K562 (cell line): ENCODE measurements at regions not wholly inside any gene's neighbourhood (a gene's known extent, or its start where the extent isn't known, plus 50 kb on each side); places are given as distances from the start of the nearest gene placed in this dataset.

Source experiments
- CHAMP1 ChIP-seq: fragments of 450-650 bp; IDR thresholded peaks from 2 replicates; pipeline ENCODE4 v1.6.1; 2016; ENCODE audit warnings: mild to moderate bottlenecking
- POU5F1 ChIP-seq: fragments of 150-350 bp; IDR thresholded peaks from 2 replicates; pipeline ENCODE4 v1.6.1; 2014; ENCODE audit warnings: borderline replicate concordance, low read length, low read depth, mild to moderate bottlenecking; ENCODE audit not compliant: partially characterized antibody
- REST ChIP-seq, 2 experiments: fragments of 450-650 bp; formaldehyde crosslinking in 1 of 2; IDR thresholded peaks; 2 replicates each; pipeline versions ENCODE4 v1.4.0 to v1.6.1; 2014 to 2020; ENCODE audit warnings: mild to moderate bottlenecking in 2 of 2, borderline replicate concordance in 1 of 2, low read depth in 1 of 2
- ZNF318 ChIP-seq, 2 experiments: fragments of 450-650 bp; IDR thresholded peaks; 2 replicates each; pipeline ENCODE4 v1.6.1; 2016; ENCODE audit warnings: mild to moderate bottlenecking in 2 of 2, borderline replicate concordance in 1 of 2, low read depth in 1 of 2, moderate library complexity in 1 of 2

- TF ChIP-seq REST (IDR thresholded peaks at IDR 0.05; ENCODE audit: borderline replicate concordance): 0 out of 2 replicates have a peak, but pooled peaks have one; percentile 13
- no peak for TF ChIP-seq REST (CRISPR knock-in tag; IDR thresholded peaks at IDR 0.05; ENCODE audit: low read depth)
- no peak for TF ChIP-seq POU5F1
- TF ChIP-seq ZNF318 (IDR thresholded peaks at IDR 0.05; ENCODE audit: borderline replicate concordance in 1 of 2, low read depth in 1 of 2): no peak
- 0 out of 2 replicates have a peak, but pooled peaks have one; percentile 39 for TF ChIP-seq CHAMP1
Observed at GRCh38 chr2:76197842-76198448, 487.2 kb upstream of the GCFC2 start (continued).
